GM18502 (cell line): ENCODE measurements at regions not wholly inside any gene's neighbourhood (a gene's known extent, or its start where the extent isn't known, plus 50 kb on each side); places are given as distances from the start of the nearest gene placed in this dataset.

Experiments
- ATAC-seq: cut with Tn5 transposase; IDR thresholded peaks from one replicate; pipeline ENCODE4 v1.9.1; 2021; ENCODE audit warnings: mild to moderate bottlenecking; ENCODE audit not compliant: unreplicated experiment, poor library complexity

DNA sequence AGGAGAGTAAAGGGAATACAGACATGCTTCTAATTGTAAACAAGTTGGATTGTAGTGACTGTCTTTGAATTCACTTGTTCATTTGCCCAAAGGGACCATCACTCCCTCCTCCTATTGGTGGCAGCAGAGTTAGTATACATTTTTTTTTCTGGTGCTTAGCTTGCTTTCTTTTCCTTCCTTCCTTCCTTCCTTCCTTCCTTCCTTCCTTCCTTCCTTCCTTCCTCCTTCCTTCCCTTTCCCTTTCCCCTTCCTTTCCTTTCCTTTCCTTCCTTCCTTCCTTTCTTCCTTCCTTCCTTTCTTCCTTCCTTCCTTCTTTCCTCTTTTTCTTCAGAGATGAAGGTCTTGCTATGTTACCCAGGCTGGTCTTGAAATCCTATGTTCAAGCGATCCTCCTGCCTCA, 94.8 kb upstream of the ATP6AP2 start:
- no peak for ATAC-seq

DNA sequence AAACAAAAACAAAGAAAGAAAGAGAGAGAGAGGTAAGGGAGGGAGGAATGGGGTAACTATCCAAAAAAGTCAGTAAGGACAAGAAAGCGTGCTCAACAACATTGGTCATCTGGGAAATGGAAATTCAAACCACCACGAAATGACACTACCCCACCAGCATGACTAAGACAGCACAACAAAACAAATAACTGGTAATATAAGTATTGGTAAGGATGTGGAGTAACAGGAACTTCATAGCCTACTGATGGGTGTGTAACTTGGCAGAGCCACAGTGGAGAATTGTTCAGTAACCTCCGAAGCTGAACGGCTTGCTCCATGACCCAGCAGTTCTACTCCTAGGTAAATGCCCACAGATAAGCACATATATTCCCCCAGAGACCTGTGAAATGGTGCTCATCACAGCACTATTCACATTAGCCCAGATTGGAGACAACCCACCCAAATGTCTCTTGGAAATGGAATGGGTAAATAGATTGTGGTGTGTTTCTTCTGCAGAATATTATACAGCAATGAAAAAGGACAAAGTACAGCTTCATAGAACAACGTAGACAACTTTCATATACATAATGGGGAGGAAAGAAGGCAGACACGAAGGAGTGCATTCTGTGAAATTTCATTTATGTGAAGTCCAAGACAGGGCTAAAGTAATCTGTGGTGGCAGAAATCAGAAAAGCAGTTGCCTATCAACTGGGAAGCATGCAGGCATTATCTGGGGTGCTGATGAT, 95.5 kb upstream of the ATP6AP2 start:
- no peak for ATAC-seq

DNA sequence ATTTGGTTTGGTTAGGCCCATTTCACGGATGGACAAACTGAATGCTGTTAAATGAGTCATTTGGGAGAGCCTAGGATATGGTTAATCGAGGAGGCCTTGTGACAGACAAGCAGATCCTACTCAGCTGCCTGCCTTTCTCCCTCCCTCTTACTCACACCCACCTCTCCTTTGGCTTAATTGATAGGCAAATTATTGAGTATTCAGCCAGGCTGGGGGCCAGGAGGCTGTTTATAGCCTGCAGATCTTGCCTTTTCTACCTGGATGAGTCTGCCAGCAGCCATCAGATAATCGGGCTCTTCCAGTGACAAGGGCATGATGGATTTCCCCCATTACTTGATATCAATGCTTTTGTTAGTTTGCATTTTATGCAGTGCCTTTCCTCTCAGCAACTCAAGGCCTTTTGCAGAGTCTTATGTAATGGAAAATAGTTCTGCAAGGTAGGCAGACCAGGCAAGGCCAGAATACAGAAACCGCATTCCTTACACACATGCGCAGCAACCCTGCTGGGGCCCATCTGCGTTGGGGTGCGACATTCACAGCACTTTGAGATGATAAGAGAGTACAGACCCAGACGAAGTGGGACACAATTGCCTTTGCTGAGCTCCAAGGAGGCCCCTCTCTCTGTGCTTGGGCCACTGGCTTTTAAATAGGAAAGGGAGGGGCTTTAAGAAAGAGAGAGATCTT, 96.2 kb upstream of the ATP6AP2 start:
- ATAC-seq = no peak

DNA sequence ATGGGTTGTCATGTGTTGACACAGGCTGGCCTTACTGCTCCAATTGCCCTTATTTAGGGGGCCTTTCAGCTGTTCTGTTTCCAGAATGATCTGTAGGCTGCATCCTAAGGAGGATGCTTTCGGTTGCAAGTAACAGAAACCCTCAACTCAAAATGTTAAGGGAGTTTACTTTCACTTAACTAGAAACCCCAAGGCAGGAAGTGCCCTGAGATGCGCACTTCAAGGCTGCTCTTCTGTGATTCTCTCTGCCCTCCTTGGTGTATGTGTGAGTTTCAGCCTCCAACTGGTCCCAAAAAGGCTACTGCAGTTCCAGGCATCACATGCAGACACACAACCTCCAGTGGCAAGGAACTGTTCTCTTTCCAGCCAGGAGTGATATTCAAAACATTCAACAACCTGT, 97.3 kb upstream of the ATP6AP2 start:
- no peak for ATAC-seq

DNA sequence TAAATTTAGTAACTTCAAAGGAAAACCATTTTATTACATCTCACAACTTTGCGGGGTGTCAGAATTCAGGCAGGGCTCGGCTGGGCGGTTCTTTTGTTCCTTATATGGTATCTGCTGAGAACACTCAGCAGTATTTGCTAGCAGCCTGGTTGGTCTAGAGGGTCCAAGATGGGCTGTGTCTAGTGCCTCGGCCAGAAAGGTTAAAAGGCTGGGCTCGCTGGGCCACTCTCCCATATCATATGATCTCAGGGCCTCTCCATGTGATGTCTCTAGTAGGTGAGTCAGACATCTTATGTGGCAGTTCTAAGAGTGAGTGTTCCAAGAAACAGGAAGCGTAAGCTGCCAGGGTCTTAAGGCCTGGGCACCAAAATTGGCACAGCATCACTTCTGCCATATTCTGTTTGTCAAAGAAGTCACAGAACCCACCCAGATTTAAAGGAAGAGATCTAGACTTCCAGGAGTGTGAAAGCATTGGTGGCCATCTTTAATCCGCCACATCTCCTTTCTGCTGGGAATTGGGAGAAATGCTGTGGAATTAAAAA, 100.9 kb upstream of the ATP6AP2 start:
- ATAC-seq = no peak

DNA sequence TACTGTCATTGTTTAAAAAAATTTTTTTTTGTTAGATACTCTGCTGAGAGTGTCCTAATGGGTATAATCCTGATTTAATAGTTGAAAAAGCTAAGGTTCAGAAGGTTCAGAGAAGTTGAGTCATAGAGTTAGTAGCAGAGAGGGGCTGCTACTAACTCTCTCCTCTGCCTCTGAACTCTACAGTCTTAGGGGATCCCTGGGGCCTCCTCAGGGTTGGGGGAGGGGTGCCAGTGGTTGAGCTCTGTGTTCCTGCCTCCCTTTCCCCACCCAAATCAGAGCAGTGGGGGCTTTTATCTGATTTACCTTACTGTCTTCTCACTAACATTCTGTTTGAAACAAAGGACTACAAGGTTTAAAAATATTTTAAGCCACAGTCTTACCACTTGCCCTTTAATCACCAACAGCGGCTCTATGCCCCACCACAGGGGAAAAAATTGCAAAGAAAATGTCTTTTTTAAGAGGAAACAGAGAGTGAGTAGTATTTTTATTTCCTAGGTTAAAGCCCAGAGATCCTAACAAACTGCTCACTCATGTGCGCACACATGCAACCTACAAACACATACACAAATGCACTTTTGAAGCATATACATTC, 102.2 kb upstream of the ATP6AP2 start:
- no peak for ATAC-seq

DNA sequence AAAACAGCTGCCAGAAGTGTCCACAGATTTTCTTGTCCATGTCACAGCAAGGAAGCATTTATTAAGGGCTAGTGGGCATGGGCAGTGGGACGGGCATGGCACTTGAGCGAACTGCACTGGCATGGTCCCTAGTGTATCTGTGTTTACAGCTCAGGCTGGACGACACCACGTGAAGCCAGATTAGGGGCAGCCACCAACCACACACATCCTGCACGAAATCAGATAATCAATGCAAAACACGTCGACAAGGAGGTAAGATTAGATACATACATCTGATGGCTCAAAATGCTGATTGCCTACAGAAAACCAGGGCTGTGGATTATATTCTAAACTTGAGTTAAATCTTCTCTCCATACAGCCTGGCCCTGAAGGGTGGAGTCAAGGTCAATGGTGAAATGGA, 103.8 kb upstream of the ATP6AP2 start:
- no peak for ATAC-seq

DNA sequence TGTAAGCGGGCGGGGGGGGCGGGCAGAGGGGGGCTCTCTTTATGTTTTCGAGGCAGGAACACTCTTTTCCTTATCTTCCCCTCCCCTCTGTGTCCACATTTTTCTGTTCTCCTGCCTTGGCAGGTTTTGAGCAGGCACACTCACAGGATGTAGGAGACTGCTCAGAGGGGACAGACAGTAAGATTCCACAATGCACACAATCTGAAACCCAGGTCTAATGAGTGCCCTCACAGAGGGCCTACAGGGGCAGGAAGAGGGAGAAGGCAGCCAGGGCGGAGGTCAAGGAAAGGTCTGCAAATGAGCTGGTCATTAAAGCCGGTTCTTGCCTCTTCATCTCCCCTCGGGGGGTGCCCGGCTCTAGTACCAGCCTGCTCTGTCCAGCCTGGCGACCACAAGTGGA, 106.1 kb upstream of the ATP6AP2 start:
- ATAC-seq = no peak

DNA sequence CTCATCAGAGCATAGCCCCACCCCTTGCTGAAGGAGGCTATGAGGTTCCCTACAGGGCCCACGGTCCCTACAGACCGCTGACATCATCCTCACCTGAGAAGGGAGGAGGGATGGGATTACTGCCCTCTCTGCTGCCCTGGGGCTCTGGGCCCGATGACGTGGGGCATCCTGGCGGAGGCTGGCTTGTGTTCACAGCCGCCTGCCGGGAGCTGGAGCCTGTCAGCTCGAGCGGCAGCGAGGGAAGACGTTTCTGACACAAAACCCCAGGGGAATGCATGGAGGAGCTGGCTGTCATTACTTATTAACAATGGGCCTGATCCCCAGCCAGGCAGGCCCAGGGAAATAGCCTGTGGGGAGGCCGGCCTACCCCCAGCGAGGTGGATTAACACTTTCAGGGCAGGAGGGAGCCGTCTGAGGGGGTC, 106.6 kb upstream of the ATP6AP2 start:
- no peak for ATAC-seq

DNA sequence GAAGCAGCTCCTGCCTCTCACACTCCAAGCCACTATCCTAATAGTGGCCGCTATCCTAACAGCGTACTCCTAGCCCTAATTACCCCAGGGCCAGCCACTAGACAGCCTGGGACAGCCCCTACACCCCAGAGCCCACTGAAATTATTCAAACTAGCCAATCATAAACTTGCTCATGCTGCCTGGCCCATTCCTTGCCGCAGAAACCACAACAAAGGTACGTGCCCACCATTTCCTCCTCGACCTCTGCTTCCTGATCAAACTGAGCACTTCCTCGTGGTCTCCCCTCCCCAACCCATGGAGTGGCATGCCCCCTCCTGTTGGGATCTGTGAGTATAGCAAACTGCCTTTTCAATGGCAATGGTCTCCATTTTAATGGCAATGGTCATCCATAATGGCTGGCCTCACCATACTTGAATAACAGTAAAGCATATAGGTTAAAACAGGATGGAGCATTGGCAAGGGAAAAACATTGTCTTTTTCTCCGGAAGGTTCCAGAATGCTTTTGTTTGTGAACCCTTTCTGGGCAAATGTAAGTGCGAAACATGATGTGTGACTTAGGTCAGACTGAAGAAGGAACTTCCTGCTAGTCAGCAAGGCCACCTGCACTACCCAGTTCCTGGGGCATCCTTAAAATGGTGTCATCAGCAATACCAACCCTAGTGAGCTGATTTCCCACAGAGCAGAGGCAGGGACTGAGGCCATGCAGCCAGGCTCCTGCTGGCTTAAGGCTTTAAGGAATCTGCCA, 107.1 kb upstream of the ATP6AP2 start:
- ATAC-seq = no peak

DNA sequence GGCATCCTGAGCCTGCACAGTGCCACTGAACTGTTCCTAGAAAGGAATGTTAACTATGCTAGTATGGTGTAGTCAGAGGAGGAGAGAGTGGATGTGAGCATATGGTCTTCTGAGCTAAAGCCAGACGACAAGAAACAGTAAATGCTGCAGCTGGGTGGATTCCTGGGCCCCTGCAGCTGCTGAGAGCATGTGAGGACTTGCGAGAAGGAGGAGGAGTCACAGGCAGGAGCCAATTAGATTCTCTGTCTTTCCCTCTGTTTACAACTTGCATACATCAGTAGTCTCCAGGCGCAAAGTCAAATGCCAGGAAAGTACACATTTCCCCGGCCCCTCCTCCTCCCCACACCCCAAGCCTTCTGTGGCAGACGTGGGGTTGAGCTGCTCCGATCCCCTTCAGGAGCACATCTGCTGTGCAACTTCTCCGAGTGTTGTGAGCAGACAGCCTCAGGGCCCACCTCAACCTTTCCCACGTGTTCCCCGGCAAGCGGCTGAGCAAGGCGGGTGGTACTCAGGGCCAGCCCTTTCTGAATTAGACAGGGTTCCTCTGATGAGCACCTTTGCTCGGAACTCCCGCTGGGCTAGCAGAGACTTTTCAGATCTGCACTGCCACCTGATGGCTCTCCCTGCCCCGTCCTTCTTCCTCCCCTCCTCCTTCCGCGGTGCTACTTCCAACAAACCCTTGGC, 108.7 kb upstream of the ATP6AP2 start:
- peak; percentile 60 for ATAC-seq

DNA sequence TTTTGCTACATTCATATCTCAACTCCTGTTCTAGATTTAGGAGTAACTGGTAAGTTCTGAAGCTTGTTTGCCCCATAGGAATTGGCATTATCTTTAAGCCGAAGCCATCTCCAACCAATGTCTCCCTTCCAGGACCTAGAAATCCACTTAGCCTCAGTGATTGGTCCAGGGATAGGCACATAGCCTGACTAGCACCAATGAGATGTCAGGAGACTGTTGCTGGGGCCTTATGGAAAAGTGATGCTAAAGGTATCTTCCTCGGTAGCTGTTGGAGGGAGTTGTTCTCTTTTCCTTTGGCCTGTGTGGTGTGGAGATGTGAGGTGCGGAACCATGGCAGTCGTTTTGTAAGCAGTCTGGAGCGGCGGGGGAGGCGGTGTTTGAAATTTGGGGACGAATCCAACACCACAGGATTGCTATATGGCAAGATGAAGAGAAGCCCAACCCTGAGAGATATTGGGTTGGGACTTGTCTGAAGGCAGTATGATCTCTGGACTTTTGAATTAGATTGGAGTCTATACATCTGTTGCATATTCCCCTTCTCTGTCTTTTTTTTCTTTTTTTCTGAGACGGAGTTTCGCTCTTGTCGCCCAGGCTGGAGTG, 109.8 kb upstream of the ATP6AP2 start:
- ATAC-seq = no peak

DNA sequence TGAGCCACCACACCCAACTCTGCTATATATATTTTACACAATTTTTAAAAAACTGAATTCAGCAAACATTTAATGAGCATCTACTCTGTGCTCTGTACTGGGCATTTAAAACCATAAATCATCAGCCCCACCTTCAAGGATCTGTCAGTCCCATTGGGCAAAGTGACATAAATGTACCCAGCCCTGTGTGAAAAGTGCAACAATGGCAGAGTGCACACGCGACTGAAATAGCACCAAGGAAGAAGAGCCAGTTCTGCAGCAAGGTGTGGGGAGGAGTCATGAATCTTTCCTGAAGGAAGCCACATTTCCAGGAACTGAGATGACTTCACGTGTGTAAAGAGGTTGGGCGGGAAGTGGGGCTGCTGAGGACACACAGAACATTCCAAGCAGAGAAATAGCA, 111.5 kb upstream of the ATP6AP2 start:
- ATAC-seq = no peak

DNA sequence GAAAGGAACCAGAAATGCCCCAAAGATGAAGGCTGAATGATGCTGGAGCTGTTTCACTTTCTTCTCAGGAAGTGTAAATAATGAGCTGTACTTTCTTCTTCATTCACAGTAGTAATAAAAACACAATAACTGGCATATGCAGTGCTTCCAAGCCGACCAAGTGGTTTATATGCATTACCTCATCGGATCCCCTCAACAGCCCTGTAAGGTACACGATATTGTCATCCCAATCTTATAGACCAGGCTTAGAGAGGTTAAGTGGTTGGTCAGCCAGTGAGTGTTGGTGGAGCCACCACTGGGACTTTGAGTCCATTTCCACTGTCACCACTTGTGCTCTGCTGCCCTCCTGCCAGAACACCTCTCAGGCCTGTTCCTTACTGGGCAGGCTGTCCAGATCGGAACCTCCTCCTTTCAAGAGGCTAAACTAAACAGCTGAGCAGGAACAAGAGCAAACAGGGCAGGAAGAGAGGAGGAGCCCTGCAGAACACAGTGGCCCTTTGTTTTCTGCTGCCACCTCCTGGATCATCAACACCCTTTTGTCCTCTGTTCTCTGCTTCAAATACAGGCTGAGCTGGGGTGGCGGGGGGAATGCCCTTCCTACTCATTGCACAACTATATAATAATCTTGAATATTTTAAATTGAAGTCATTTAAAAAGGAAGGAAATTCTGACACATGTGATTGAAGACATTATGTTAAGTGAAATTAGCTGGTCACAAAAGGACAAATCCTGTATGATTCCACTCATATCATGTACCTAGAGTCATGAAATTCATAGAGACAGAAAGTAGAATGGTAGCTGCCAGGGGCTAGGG, 112.5 kb upstream of the ATP6AP2 start:
- peak; percentile 68 for ATAC-seq

DNA sequence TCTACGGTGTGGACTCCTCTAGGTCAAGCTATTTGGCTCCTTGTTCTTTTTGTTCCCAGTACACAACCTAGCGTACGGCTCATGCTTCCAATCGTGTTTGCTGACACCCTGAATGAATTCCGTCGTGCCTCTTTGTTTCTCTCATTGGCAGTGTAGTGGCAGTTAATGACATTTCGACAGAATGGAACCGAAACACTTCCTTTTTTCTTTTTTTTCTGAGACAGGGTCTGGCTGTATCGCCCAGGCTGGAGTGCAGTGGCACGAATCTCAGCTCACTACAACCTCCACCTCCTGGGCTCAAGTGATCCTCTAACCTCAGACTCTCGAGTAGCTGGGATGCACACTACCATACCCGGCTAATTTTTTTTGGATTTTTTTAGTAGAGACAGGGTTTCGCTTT, 113.3 kb upstream of the ATP6AP2 start:
- no peak for ATAC-seq

DNA sequence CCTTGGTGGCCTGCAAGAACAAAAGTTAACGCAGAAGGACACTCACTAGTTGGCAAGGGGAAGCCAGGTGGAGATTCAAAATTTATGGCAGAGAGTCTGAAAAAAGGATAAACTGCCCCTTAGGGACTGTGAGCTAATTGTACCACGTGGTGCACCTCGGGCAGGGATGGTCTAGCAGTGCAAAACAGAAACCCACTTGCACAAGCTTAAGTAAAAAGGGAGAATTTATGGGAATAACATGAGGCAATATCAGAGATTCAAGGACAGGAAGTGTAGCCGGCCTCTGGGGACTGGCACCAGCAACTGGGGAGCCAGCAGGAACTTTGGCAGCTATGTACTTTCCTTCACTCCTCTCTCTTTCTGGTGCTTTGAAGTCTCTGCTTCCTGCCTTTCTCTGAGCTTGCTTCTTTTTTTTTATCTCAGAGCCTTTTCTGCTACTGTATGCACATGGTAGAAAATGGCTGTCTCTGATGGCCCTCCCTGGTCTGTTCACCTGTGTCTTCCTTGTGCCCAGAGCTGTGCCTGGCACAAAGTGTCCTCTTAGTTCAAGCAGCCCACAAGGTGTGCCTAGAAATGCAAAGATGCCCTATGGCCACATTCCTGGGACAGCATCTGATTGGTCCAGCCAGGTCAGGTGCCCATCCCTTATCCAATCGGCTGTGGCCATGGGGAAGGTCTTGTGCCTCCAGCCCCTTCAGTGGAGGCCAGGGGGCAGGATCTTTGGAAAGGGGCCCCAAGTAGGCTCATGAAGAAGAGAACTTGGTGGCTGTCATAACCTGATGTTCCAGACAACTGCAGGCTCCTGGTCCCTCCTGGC, 114.8 kb upstream of the ATP6AP2 start:
- no peak for ATAC-seq

DNA sequence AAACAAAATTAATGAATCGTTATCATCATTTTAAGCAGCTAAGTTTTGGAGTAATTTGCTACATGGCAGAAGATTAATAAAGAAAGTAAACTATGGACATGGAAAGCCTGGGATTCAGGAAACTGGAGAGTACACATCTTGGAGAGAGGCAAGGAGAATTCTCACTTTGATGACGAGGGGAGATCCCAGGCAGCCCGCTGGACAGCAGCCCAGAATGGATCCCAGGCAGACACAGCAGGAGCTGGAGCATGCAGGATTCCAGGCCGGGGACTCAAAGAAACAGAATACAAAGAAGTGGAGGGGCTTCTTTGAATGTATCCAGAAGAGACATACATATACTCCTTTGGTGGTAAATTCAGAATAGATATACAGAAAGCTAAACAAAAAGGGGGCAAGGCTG, 118.0 kb upstream of the ATP6AP2 start:
- no peak for ATAC-seq

DNA sequence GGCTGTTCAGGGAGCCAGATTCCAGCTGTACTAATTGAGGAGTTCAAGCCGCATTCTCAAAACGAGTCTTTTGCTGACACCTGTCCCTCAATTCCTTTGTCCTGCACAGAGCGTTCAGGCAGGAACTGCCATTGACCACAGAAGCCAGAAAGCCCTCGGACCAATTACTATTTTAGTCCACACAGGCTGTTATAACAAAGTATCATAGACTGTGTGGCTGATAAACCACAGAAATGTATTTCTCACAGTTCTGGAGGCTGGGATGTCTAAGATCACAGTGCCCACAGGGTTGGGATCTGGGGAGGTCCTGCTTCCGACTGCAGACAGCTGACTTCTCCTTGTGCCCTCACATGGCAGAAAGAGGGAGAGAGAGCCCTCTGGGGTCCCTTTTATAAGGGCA, 119.8 kb upstream of the ATP6AP2 start:
- no peak for ATAC-seq
